Bronchial epithelial cell (primary cell): ENCODE measurements at regions not wholly inside any gene's neighbourhood (a gene's known extent, or its start where the extent isn't known, plus 50 kb on each side); places are given as distances from the start of the nearest gene placed in this dataset.
A peak's percentile ranks its signal among the peaks of the same experiment; 100 is the strongest.

Experiments used
- DNase-seq: peaks from one replicate; pipeline ENCODE4 v3.0.0-alpha.2; 2010; ENCODE audit warnings: low read depth
- FAIRE-seq: peaks from 2 replicates; lab custom pipeline; 2011; peaks lifted over from hg19 to GRCh38; lab: Jason Lieb, UNC
- H3K27me3 ChIP-seq: 2 replicates; pipeline ENCODE4 v1.5.1; 2011; ENCODE audit warnings: low read length; ENCODE audit not compliant: control insufficient read depth, insufficient read depth
- H3K36me3 ChIP-seq: 2 replicates; pipeline ENCODE4 v1.5.1; 2011; ENCODE audit warnings: low read length; ENCODE audit not compliant: control insufficient read depth, insufficient read depth
- H3K4me3 ChIP-seq: 2 replicates; pipeline ENCODE4 v1.5.1; 2011; ENCODE audit warnings: mild to moderate bottlenecking, low read depth, low read length, control low read depth
- TF ChIP-seq, protein P1 (sequence below): IDR thresholded peaks from 2 replicates; pipeline ENCODE4 v1.5.1; 2011; ENCODE audit warnings: mild to moderate bottlenecking, moderate library complexity, low read length, control low read depth, inconsistent platforms; ENCODE audit not compliant: insufficient read depth, severe bottlenecking

DNA sequence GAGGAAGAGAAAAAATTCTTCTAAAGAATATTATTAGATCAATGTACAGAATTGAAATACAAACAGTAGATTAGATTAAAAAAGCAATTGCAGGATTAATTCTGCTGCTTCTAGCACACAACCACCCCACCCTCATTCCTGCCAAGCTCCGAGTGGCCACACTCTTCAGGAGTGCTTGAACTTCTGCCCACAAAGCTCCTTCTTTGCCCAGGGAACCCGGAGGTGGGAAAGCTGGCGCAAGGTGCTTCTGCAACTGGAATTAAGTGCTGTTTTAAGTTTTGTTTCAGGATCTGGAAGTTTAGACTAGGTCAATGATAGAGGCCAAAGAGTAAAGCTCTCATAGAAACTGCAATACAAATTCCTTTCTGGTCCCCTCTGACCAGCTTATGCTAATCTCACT is 94.1 kb upstream of the BMP4 start:
- TF ChIP-seq, protein P1, sequence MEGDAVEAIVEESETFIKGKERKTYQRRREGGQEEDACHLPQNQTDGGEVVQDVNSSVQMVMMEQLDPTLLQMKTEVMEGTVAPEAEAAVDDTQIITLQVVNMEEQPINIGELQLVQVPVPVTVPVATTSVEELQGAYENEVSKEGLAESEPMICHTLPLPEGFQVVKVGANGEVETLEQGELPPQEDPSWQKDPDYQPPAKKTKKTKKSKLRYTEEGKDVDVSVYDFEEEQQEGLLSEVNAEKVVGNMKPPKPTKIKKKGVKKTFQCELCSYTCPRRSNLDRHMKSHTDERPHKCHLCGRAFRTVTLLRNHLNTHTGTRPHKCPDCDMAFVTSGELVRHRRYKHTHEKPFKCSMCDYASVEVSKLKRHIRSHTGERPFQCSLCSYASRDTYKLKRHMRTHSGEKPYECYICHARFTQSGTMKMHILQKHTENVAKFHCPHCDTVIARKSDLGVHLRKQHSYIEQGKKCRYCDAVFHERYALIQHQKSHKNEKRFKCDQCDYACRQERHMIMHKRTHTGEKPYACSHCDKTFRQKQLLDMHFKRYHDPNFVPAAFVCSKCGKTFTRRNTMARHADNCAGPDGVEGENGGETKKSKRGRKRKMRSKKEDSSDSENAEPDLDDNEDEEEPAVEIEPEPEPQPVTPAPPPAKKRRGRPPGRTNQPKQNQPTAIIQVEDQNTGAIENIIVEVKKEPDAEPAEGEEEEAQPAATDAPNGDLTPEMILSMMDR, result no peak
- FAIRE-seq, result no peak
- Histone ChIP-seq H3K27me3 (no peaks in the 10 kb centered on the region), H3K36me3 (no peaks in the 10 kb centered on the region), H3K4me3 (no peak overlapping the region)
- no peak for DNase-seq

- no peaks in the 10 kb centered on the region for H3K36me3 ChIP-seq
- H3K27me3 ChIP-seq, result no peaks in the 10 kb centered on the region
- TF ChIP-seq, protein P1, result no peak
- no peak for DNase-seq
- FAIRE-seq, result no peak
- H3K4me3 ChIP-seq, result no peak overlapping the region
These were observed 96.2 kb upstream of the BMP4 start for GRCh38 chr14:54052696-54053385.

DNA sequence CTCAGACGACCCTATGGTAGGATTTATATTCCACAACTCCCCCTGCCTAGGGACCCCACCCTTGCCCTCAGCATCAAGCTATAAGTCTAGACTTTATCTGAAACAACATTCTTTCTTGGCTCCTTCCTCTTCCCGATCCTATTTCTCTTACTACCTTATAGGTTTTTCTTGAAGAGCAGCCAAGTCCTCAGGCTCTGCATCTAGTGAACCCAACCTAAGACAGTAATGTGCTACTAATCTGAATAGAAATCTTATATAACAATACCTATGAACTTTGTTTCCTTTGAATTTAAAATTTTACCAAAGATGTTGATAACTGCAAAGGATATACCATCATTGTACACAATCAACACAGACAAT is 96.7 kb upstream of the BMP4 start:
- H3K4me3 ChIP-seq, result no peak overlapping the region
- TF ChIP-seq, protein P1, result no peak
- no peaks in the 10 kb centered on the region for H3K36me3 ChIP-seq
- DNase-seq, result no peak
- FAIRE-seq, result no peak
- no peaks in the 10 kb centered on the region for H3K27me3 ChIP-seq

GRCh38 chr14:54058505-54058904 is 101.9 kb upstream of the BMP4 start:
- no peak for DNase-seq
- H3K36me3 ChIP-seq, result no peaks in the 10 kb centered on the region
- FAIRE-seq, result no peak
- H3K4me3 ChIP-seq, result no peak overlapping the region
- no peaks in the 10 kb centered on the region for H3K27me3 ChIP-seq
- TF ChIP-seq, protein P1, result no peak

- Histone ChIP-seq H3K27me3 (no peaks in the 10 kb centered on the region), H3K36me3 (no peaks in the 10 kb centered on the region), H3K4me3 (no peak overlapping the region)
- no peak for FAIRE-seq
- DNase-seq, result peak; percentile 3
- TF ChIP-seq, protein P1, result no peak
These were observed 127.1 kb upstream of the BMP4 start for GRCh38 chr14:54083549-54084239.
